Keratinocyte (primary cell): ENCODE measurements at regions not wholly inside any gene's neighbourhood (a gene's known extent, or its start where the extent isn't known, plus 50 kb on each side); places are given as distances from the start of the nearest gene placed in this dataset.

Source experiments
- DNase-seq: peaks from one replicate; pipeline ENCODE4 v3.0.0-alpha.2; 2011; ENCODE audit warnings: low read depth, missing footprints, low spot score
- FAIRE-seq: peaks from 2 replicates; lab custom pipeline; 2011; peaks lifted over from hg19 to GRCh38; lab: Jason Lieb, UNC
- H2AFZ ChIP-seq: 2 replicates; pipeline ENCODE4 v1.6.0; 2012; ENCODE audit warnings: low read length, control low read depth, inconsistent platforms; ENCODE audit not compliant: control insufficient read depth
- H3K27ac ChIP-seq: 2 replicates; pipeline ENCODE4 v1.5.1; 2011; ENCODE audit warnings: low read length; ENCODE audit not compliant: control insufficient read depth, insufficient read depth
- H3K27me3 ChIP-seq: 3 replicates; pipeline ENCODE4 v1.6.0; 2011; ENCODE audit warnings: low read length; ENCODE audit not compliant: control insufficient read depth, insufficient read depth; ENCODE audit errors: extremely low read depth
- H3K36me3 ChIP-seq, 2 experiments: 2 replicates in 1 of 2; 3 replicates in 1 of 2; pipeline ENCODE4 v1.5.1; 2011; ENCODE audit warnings: low read length in 2 of 2, mild to moderate bottlenecking in 1 of 2; ENCODE audit not compliant: control insufficient read depth in 2 of 2, insufficient read depth in 2 of 2; ENCODE audit errors: extremely low read depth in 1 of 2
- H3K4me1 ChIP-seq: 3 replicates; pipeline ENCODE4 v1.5.1; 2011; ENCODE audit warnings: low read length; ENCODE audit not compliant: control insufficient read depth, insufficient read depth; ENCODE audit errors: extremely low read depth
- H3K4me2 ChIP-seq: 3 replicates; pipeline ENCODE4 v1.6.0; 2011; ENCODE audit warnings: low read depth, low read length; ENCODE audit not compliant: control insufficient read depth, insufficient read depth; ENCODE audit errors: extremely low read depth
- H3K4me3 ChIP-seq, 3 experiments: fragments of 200-600 bp in 1 of 3; sonication (generic) in 1 of 3; 2 replicates in 2 of 3; 3 replicates in 1 of 3; pipeline ENCODE4 v1.5.1; 2011 to 2016; ENCODE audit warnings: low read length in 3 of 3, mild to moderate bottlenecking in 3 of 3, control low read depth in 2 of 3, inconsistent platforms in 1 of 3, low read depth in 1 of 3, mixed read lengths in 1 of 3, mixed run types in 1 of 3, moderate library complexity in 1 of 3; ENCODE audit not compliant: control insufficient read depth in 2 of 3, insufficient read depth in 2 of 3; ENCODE audit errors: extremely low read depth in 1 of 3
- H3K79me2 ChIP-seq: 2 replicates; pipeline ENCODE4 v1.6.0; 2012; ENCODE audit warnings: low read length; ENCODE audit not compliant: control insufficient read depth, insufficient read depth
- H3K9ac ChIP-seq: 3 replicates; pipeline ENCODE4 v1.6.0; 2011; ENCODE audit warnings: low read length; ENCODE audit not compliant: control insufficient read depth, insufficient read depth; ENCODE audit errors: extremely low read depth
- H3K9me1 ChIP-seq: 3 replicates; pipeline ENCODE4 v1.6.0; 2011; ENCODE audit warnings: low read length; ENCODE audit not compliant: control insufficient read depth, insufficient read depth; ENCODE audit errors: extremely low read depth
- H3K9me3 ChIP-seq: 2 replicates; pipeline ENCODE4 v1.5.1; 2012; ENCODE audit warnings: low read depth, low read length; ENCODE audit not compliant: control insufficient read depth
- H4K20me1 ChIP-seq: 3 replicates; pipeline ENCODE4 v1.6.0; 2011; ENCODE audit warnings: low read length; ENCODE audit not compliant: control insufficient read depth, insufficient read depth; ENCODE audit errors: extremely low read depth
- CTCF ChIP-seq, 3 experiments: IDR thresholded peaks in 1 of 3; conservative IDR thresholded peaks in 1 of 3; optimal IDR thresholded peaks in 1 of 3; 2 replicates in 2 of 3; 3 replicates in 1 of 3; pipeline versions ENCODE3 to v1.5.1; 2011; ENCODE audit warnings: low read length in 3 of 3, mild to moderate bottlenecking in 3 of 3, moderate library complexity in 2 of 3, control low read depth in 1 of 3, inconsistent platforms in 1 of 3; ENCODE audit not compliant: insufficient read depth in 2 of 3; ENCODE audit errors: extremely low read depth in 1 of 3
- EZH2 ChIP-seq: IDR thresholded peaks from one replicate; pipeline ENCODE4 v1.6.1; 2012; ENCODE audit warnings: inconsistent platforms, mild to moderate bottlenecking, low read length, moderate library complexity
- dilution Hi-C: fragments of 300-500 bp; cut with MboI; formaldehyde crosslinking; loops from one replicate; pipeline ENCODE4 v1.7.0; 2020; ENCODE audit warnings: low sequenced_read_pairs; ENCODE audit not compliant: extremely low pct_ligation_motif_present

- dilution Hi-C loops = no loop called here
- H3K9ac ChIP-seq = no peak overlapping the region
- H3K4me2 ChIP-seq = no peak overlapping the region
- H3K79me2 ChIP-seq = no peaks in the 10 kb centered on the region
- FAIRE-seq (no peak), DNase-seq (no peak)
- H3K4me3 ChIP-seq = no peak overlapping the region
- H2AFZ ChIP-seq = no peak overlapping the region
- no peaks in the 10 kb centered on the region for H3K9me1 ChIP-seq
- no peak overlapping the region for H3K27ac ChIP-seq
- no peaks in the 10 kb centered on the region for H3K4me1 ChIP-seq
- H3K27me3 ChIP-seq = no peaks in the 10 kb centered on the region
- no peak for TF ChIP-seq EZH2
- TF ChIP-seq CTCF (optimal IDR thresholded peaks at IDR 0.05 in 1 of 3, IDR thresholded peaks at IDR 0.05 in 1 of 3, conservative IDR thresholded peaks at IDR 0.05 in 1 of 3; ENCODE audit: extremely low read depth in 1 of 3, insufficient read depth in 2 of 3, low read length in 3 of 3) = no peak
- no peaks in the 10 kb centered on the region for H4K20me1 ChIP-seq
- no peaks in the 10 kb centered on the region for H3K9me3 ChIP-seq
- H3K36me3 ChIP-seq = no peaks in the 10 kb centered on the region
Measured at GRCh38 chr6:6771224-6771945, 182.9 kb downstream of the LY86 start.

GRCh38 chr6:6771964-6772363 is 183.4 kb downstream of the LY86 start:
- no peak for FAIRE-seq
- H4K20me1 ChIP-seq = no peaks in the 10 kb centered on the region
- DNase-seq = no peak
- H3K79me2 ChIP-seq = no peaks in the 10 kb centered on the region
- no peak overlapping the region for H3K27ac ChIP-seq
- H3K9ac ChIP-seq = no peak overlapping the region
- no peaks in the 10 kb centered on the region for H3K9me1 ChIP-seq
- no peaks in the 10 kb centered on the region for H3K36me3 ChIP-seq
- H3K4me1 ChIP-seq = no peaks in the 10 kb centered on the region
- no peak overlapping the region for H3K4me2 ChIP-seq
- H3K4me3 ChIP-seq = no peak overlapping the region
- no peak overlapping the region for H2AFZ ChIP-seq
- dilution Hi-C loops = no loop called here
- TF ChIP-seq EZH2 = no peak
- no peak for TF ChIP-seq CTCF (optimal IDR thresholded peaks at IDR 0.05 in 1 of 3, IDR thresholded peaks at IDR 0.05 in 1 of 3, conservative IDR thresholded peaks at IDR 0.05 in 1 of 3; ENCODE audit: extremely low read depth in 1 of 3, insufficient read depth in 2 of 3, low read length in 3 of 3)
- no peaks in the 10 kb centered on the region for H3K9me3 ChIP-seq
- H3K27me3 ChIP-seq = no peaks in the 10 kb centered on the region
